IMR-90 (cell line): ENCODE measurements at regions not wholly inside any gene's neighbourhood (a gene's known extent, or its start where the extent isn't known, plus 50 kb on each side); places are given as distances from the start of the nearest gene placed in this dataset.

Source experiments
- ATAC-seq: fragments of 200-7000 bp; cut with Tn5 transposase; 2 replicates; pipeline ENCODE4 v1.9.1; 2020; ENCODE audit warnings: low read depth, mild to moderate bottlenecking, moderate library complexity
- BruUV-seq: library from RNA; stranded (reverse); fragments of 400-500 nt; replicated peaks from 2 replicates; lab custom pipeline; 2021; lab: Mats Ljungman, UMichigan
- CTCF ChIA-PET: fragments of 300-600 bp; formaldehyde crosslinking; extraction: SDS; loops from one replicate; lab custom pipeline; 2021; ENCODE audit warnings: antibody characterized with exemption; lab: Yijun Ruan, JAX
- POLR2A ChIA-PET: fragments of 300-600 bp; sonication (Branson Sonifier 250); formaldehyde crosslinking; loops from one replicate; lab custom pipeline; 2022; ENCODE audit warnings: antibody characterized with exemption; ENCODE audit not compliant: unreplicated experiment; lab: Charles Lee
- DNase-seq: peaks from one replicate; pipeline ENCODE4 v3.0.0; 2013
- H2AFZ ChIP-seq: replicated peaks from 2 replicates; pipeline ENCODE3; 2013; ENCODE audit warnings: low read length, mild to moderate bottlenecking; ENCODE audit not compliant: poor library complexity
- H2AK5ac ChIP-seq: 2 replicates; pipeline ENCODE4 v1.6.1; 2013; ENCODE audit warnings: low read depth, low read length, inconsistent platforms
- H2AK9ac ChIP-seq: replicated peaks from 2 replicates; pipeline ENCODE3; 2013; ENCODE audit warnings: mild to moderate bottlenecking, low read depth, low read length, moderate library complexity; ENCODE audit not compliant: poor library complexity
- H2BK120ac ChIP-seq: 2 replicates; pipeline ENCODE4 v1.6.1; 2013; ENCODE audit warnings: low read depth, low read length, inconsistent platforms
- H2BK15ac ChIP-seq: 3 replicates; pipeline ENCODE4 v1.6.1; 2013; ENCODE audit warnings: low read depth, low read length, inconsistent platforms
- H2BK20ac ChIP-seq: 2 replicates; pipeline ENCODE4 v1.6.1; 2013; ENCODE audit warnings: low read depth, mild to moderate bottlenecking, inconsistent platforms, low read length, moderate library complexity
- H2BK5ac ChIP-seq: 2 replicates; pipeline ENCODE4 v1.6.1; 2013; ENCODE audit warnings: mild to moderate bottlenecking, low read depth, low read length, inconsistent platforms; ENCODE audit not compliant: poor library complexity, severe bottlenecking
- H3K14ac ChIP-seq: replicated peaks from 2 replicates; pipeline ENCODE4 v1.6.1; 2013; ENCODE audit warnings: low read depth, low read length, inconsistent platforms
- H3K18ac ChIP-seq: 2 replicates; pipeline ENCODE4 v1.6.1; 2013; ENCODE audit warnings: low read depth, low read length, control low read depth
- H3K23ac ChIP-seq: 2 replicates; pipeline ENCODE4 v1.6.1; 2013; ENCODE audit warnings: low read depth, low read length, inconsistent platforms
- H3K27ac ChIP-seq: 2 replicates; pipeline ENCODE4 v1.5.1; 2013; ENCODE audit warnings: mild to moderate bottlenecking, control low read depth, low read length; ENCODE audit not compliant: insufficient read depth
- H3K27me3 ChIP-seq: 2 replicates; pipeline ENCODE4 v1.6.1; 2013; ENCODE audit warnings: low read length; ENCODE audit not compliant: control insufficient read depth, insufficient read depth
- H3K36me3 ChIP-seq: 2 replicates; pipeline ENCODE4 v1.6.1; 2013; ENCODE audit warnings: low read length, mixed read lengths; ENCODE audit not compliant: control insufficient read depth, insufficient read depth
- H3K4ac ChIP-seq: 2 replicates; pipeline ENCODE4 v1.6.1; 2013; ENCODE audit warnings: low read depth, low read length, inconsistent platforms
- H3K4me1 ChIP-seq: 2 replicates; pipeline ENCODE4 v1.6.1; 2013; ENCODE audit warnings: low read length, mixed read lengths; ENCODE audit not compliant: control insufficient read depth, insufficient read depth
- H3K4me2 ChIP-seq: 2 replicates; pipeline ENCODE4 v1.6.1; 2013; ENCODE audit warnings: low read depth, mild to moderate bottlenecking, control low read depth, low read length, moderate library complexity
- H3K4me3 ChIP-seq: 2 replicates; pipeline ENCODE4 v1.5.1; 2013; ENCODE audit warnings: low read depth, mild to moderate bottlenecking, control low read depth, low read length, moderate library complexity; ENCODE audit not compliant: insufficient read depth
- H3K56ac ChIP-seq: 2 replicates; pipeline ENCODE4 v1.6.1; 2013; ENCODE audit warnings: low read length, inconsistent platforms; ENCODE audit not compliant: insufficient read depth; ENCODE audit errors: extremely low read depth
- H3K79me1 ChIP-seq, 2 experiments: 2 replicates each; pipeline ENCODE4 v1.6.1; 2013; ENCODE audit warnings: low read length in 2 of 2, inconsistent platforms in 1 of 2, low read depth in 1 of 2
- H3K9ac ChIP-seq: 2 replicates; pipeline ENCODE4 v1.6.1; 2013; ENCODE audit warnings: low read depth, low read length, control low read depth
- H3K9me1 ChIP-seq: 2 replicates; pipeline ENCODE4 v1.6.1; 2013; ENCODE audit warnings: low read length, inconsistent platforms; ENCODE audit not compliant: insufficient read depth
- H3K9me3 ChIP-seq: 2 replicates; pipeline ENCODE4 v1.6.1; 2013; ENCODE audit warnings: low read length; ENCODE audit not compliant: control insufficient read depth, insufficient read depth
- H4K20me1 ChIP-seq: 2 replicates; pipeline ENCODE4 v1.6.1; 2013; ENCODE audit warnings: low read length, inconsistent platforms; ENCODE audit not compliant: insufficient read depth
- H4K5ac ChIP-seq: 2 replicates; pipeline ENCODE4 v1.6.1; 2013; ENCODE audit warnings: mild to moderate bottlenecking, low read depth, low read length, control low read depth
- H4K8ac ChIP-seq, 2 experiments: 2 replicates each; pipeline ENCODE4 v1.6.1; 2013; ENCODE audit warnings: low read depth in 2 of 2, low read length in 2 of 2, control low read depth in 1 of 2, inconsistent platforms in 1 of 2
- H4K91ac ChIP-seq: 2 replicates; pipeline ENCODE4 v1.6.1; 2013; ENCODE audit warnings: low read depth, low read length, inconsistent platforms; ENCODE audit not compliant: insufficient read depth
- BHLHE40 ChIP-seq: fragments of 150-350 bp; IDR thresholded peaks from 2 replicates; pipeline ENCODE4 v1.6.1; 2016; ENCODE audit warnings: mild to moderate bottlenecking, low read depth, low read length
- CEBPB ChIP-seq: IDR thresholded peaks from 2 replicates; pipeline ENCODE4 v1.6.1; 2012; ENCODE audit warnings: low read depth, low read length, improper control_type of control experiment
- CHD1 ChIP-seq: IDR thresholded peaks from 2 replicates; pipeline ENCODE4 v1.6.1; 2012; ENCODE audit warnings: low read depth, low read length, improper control_type of control experiment
- MAFK ChIP-seq: IDR thresholded peaks from 2 replicates; pipeline ENCODE4 v1.6.1; 2012; ENCODE audit warnings: low read depth, low read length, improper control_type of control experiment
- MXI1 ChIP-seq: IDR thresholded peaks from 2 replicates; pipeline ENCODE4 v1.6.1; 2012; ENCODE audit warnings: low read depth, mild to moderate bottlenecking, low read length, moderate library complexity, borderline replicate concordance
- RAD21 ChIP-seq: IDR thresholded peaks from 2 replicates; pipeline ENCODE4 v1.6.1; 2012; ENCODE audit warnings: low read length, improper control_type of control experiment
- RFX5 ChIP-seq: IDR thresholded peaks from 2 replicates; pipeline ENCODE4 v1.8.0; 2012; ENCODE audit warnings: low read depth, mild to moderate bottlenecking, low read length, moderate library complexity
- WGBS, 2 experiments: methylation state at CpG; one replicate each; pipeline versions ENCODE4 v1.1.5 to v1.1.7; 2013; ENCODE audit warnings: missing lambda C conversion rate in 2 of 2; ENCODE audit not compliant: insufficient read length in 1 of 2; ENCODE audit errors: extremely low coverage in 2 of 2; 5-methylcytosine and 5-hydroxymethylcytosine counted together
- dilution Hi-C: fragments of 300-500 bp; cut with HindIII; formaldehyde crosslinking; loops from one replicate; pipeline ENCODE4 v1.14.3; 2018; ENCODE audit warnings: low sequenced_read_pairs; ENCODE audit not compliant: unreplicated experiment
- in situ Hi-C: fragments of 300-500 bp; cut with MboI; formaldehyde crosslinking; loops from 3 replicates; pipeline ENCODE4 v1.14.3; 2019; ENCODE audit warnings: low sequenced_read_pairs, inconsistent platforms, mixed read lengths
- intact Hi-C: fragments of 100-400 bp; cut with micrococcal nuclease; formaldehyde crosslinking; loops from 2 replicates; pipeline ENCODE4 v1.10.0; 2022
- TF ChIP-seq, protein P1 (sequence below): fragments of 150-350 bp; IDR thresholded peaks from 2 replicates; pipeline ENCODE4 v1.6.1; 2016; ENCODE audit warnings: low read depth, mild to moderate bottlenecking, low read length, moderate library complexity, borderline replicate concordance
- TF ChIP-seq, protein P2 (sequence below): fragments of 150-350 bp; IDR thresholded peaks from 2 replicates; pipeline ENCODE4 v1.6.1; 2017; ENCODE audit warnings: mild to moderate bottlenecking, antibody characterized with exemption, low read length, low read depth

DNA sequence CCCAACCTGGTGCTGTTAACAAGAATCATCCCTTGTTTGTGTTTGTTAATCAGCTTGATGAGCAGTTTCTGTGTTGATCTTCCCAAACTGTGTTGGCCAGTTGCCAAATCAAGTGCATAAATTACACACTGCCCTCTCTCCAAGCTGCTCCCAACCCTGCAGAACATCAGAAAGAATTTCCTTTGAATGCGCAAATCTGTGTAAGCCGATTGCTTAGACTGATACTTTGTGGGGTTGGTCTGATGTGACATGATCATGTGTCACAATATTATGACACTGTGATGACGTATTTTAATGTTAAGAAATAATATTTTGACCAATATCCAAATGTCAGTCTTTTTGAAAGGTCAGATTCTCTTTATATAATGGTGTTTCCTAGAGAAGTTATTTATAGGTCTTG, 766.4 kb upstream of the WWC1 start:
- no peaks in the 10 kb centered on the region for H3K4me1 ChIP-seq
- H3K18ac ChIP-seq: no peak overlapping the region
- H2BK5ac ChIP-seq: no peak overlapping the region
- H3K36me3 ChIP-seq: no peaks in the 10 kb centered on the region
- no peak overlapping the region for H3K9ac ChIP-seq
- no peak overlapping the region for H3K4me2 ChIP-seq
- H4K20me1 ChIP-seq: no peaks in the 10 kb centered on the region
- POLR2A ChIA-PET: no interaction called here
- no peak overlapping the region for H4K91ac ChIP-seq
- H2AK9ac ChIP-seq: no peak overlapping the region
- CTCF ChIA-PET: no interaction called here
- no peaks in the 10 kb centered on the region for H3K79me1 ChIP-seq
- H3K27me3 ChIP-seq: no peaks in the 10 kb centered on the region
- H4K8ac ChIP-seq: no peak overlapping the region
- no CpG with 5 or more reads among the region's 3 CpGs for WGBS, 2 experiments
- H4K5ac ChIP-seq: no peak overlapping the region
- H3K9me1 ChIP-seq: no peaks in the 10 kb centered on the region
- DNase-seq: no peak
- H3K23ac ChIP-seq: no peak overlapping the region
- no peaks in the 10 kb centered on the region for H3K9me3 ChIP-seq
- H3K27ac ChIP-seq: no peak overlapping the region
- no peak overlapping the region for H3K14ac ChIP-seq
- no peak overlapping the region for H3K4ac ChIP-seq
- no peak overlapping the region for H3K56ac ChIP-seq
- intact Hi-C loops: no loop called here
- H2BK15ac ChIP-seq: no peak overlapping the region
- no peak overlapping the region for H3K4me3 ChIP-seq
- TF ChIP-seq CHD1 (no peak), BHLHE40 (no peak), MAFK (no peak), RFX5 (no peak), CEBPB (no peak), MXI1 (no peak), RAD21 (no peak)
- TF ChIP-seq, protein P1, sequence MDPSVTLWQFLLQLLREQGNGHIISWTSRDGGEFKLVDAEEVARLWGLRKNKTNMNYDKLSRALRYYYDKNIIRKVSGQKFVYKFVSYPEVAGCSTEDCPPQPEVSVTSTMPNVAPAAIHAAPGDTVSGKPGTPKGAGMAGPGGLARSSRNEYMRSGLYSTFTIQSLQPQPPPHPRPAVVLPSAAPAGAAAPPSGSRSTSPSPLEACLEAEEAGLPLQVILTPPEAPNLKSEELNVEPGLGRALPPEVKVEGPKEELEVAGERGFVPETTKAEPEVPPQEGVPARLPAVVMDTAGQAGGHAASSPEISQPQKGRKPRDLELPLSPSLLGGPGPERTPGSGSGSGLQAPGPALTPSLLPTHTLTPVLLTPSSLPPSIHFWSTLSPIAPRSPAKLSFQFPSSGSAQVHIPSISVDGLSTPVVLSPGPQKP: no peak
- TF ChIP-seq, protein P2, sequence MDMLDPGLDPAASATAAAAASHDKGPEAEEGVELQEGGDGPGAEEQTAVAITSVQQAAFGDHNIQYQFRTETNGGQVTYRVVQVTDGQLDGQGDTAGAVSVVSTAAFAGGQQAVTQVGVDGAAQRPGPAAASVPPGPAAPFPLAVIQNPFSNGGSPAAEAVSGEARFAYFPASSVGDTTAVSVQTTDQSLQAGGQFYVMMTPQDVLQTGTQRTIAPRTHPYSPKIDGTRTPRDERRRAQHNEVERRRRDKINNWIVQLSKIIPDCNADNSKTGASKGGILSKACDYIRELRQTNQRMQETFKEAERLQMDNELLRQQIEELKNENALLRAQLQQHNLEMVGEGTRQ: no peak
- dilution Hi-C loops: no loop called here
- BruUV-seq: no TSS peak
- H2AK5ac ChIP-seq: no peak overlapping the region
- H2BK20ac ChIP-seq: no peak overlapping the region
- in situ Hi-C loops: no loop called here
- no peak overlapping the region for H2AFZ ChIP-seq
- no peak overlapping the region for H2BK120ac ChIP-seq
- no peak for ATAC-seq
